Muscle of leg (tissue), 3 donors: ENCODE measurements at regions not wholly inside any gene's neighbourhood (a gene's known extent, or its start where the extent isn't known, plus 50 kb on each side); places are given as distances from the start of the nearest gene placed in this dataset.
A peak's percentile ranks its signal among the peaks of the same experiment; 100 is the strongest.

ENCODE experiments used
- DNase-seq: peaks from one replicate; pipeline ENCODE4 v3.0.0; 2013
- H3K27ac ChIP-seq: one replicate; pipeline ENCODE4 v1.5.1; 2013; ENCODE audit warnings: mild to moderate bottlenecking, low read length, control low read depth
- H3K27me3 ChIP-seq: one replicate; pipeline ENCODE4 v1.6.1; 2013; ENCODE audit warnings: low read length; ENCODE audit not compliant: control insufficient read depth, insufficient read depth
- H3K36me3 ChIP-seq: one replicate; pipeline ENCODE4 v1.6.1; 2013; ENCODE audit warnings: low read length; ENCODE audit not compliant: control insufficient read depth, insufficient read depth
- H3K4me1 ChIP-seq: one replicate; pipeline ENCODE4 v1.6.1; 2013; ENCODE audit warnings: low read length; ENCODE audit not compliant: control insufficient read depth, insufficient read depth
- H3K4me3 ChIP-seq: one replicate; pipeline ENCODE4 v1.5.1; 2013; ENCODE audit warnings: low read length, control low read depth
- H3K9me3 ChIP-seq: replicated peaks from 2 replicates; pipeline ENCODE4 v1.6.1; 2013; ENCODE audit warnings: low read depth, low read length; ENCODE audit not compliant: control insufficient read depth
- WGBS: methylation state at CpG from one replicate; pipeline ENCODE4 v1.1.5; 2013; ENCODE audit warnings: missing lambda C conversion rate; ENCODE audit not compliant: insufficient coverage; 5-methylcytosine and 5-hydroxymethylcytosine counted together

- DNase-seq: peak; percentile 82
- WGBS: 8% methylated on average over 2 of the region's 5 CpGs
- Histone ChIP-seq H3K27ac (peak overlapping the region; percentile 88), H3K27me3 (no peaks in the 10 kb centered on the region), H3K36me3 (no peaks in the 10 kb centered on the region), H3K4me3 (no peak overlapping the region), H3K9me3 (no peaks in the 10 kb centered on the region), H3K4me1 (peaks cover 53% of the 10 kb centered on the region)
Observed at GRCh38 chr13:40190641-40191100, 475.8 kb downstream of the FOXO1 start.

DNA sequence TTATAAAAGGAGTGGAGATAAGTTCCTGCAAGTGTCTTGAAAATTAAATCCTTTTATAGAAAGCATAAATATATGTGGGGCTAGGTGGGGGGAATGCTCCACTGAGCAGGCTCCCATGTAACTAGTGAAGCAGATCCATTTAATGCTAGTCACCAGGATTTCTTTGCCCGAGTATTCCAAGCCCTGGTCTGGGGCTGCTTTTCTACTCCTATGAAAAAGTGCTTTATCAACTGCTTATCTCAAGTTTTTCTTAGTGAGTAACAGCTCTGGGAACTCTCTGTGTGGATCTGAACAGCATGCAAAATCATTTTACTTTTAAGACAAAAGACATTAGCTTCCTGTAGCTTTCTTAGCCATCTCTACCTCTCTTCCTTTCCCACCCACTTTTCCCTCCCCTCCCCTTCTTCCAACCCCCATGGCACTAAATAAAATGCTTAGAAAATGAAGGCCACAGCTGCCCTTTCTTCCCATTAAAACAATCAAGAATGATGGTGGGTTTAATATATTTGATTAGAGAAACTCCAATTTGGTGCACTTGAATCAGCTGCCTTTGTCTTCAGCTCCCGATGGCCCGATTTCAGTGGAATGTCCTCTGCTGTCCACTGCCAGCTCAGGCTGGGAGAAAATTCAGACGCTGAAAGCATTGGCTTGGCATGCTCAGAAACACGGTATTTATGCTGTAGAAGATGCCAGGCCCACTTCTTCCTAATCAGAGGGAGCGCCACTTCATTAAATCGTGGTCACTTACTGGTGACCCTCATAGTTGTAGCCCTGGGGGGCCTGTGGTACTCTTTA lies 475.1 kb downstream of the FOXO1 start:
- Histone ChIP-seq H3K27me3 (no peaks in the 10 kb centered on the region), H3K36me3 (no peaks in the 10 kb centered on the region), H3K4me1 (peaks cover 53% of the 10 kb centered on the region), H3K4me3 (no peak overlapping the region), H3K9me3 (no peaks in the 10 kb centered on the region), H3K27ac (peak overlapping the region; percentile 88)
- 100% methylated on average over 1 of the region's 7 CpGs for WGBS
- peak; percentile 69 for DNase-seq

DNA sequence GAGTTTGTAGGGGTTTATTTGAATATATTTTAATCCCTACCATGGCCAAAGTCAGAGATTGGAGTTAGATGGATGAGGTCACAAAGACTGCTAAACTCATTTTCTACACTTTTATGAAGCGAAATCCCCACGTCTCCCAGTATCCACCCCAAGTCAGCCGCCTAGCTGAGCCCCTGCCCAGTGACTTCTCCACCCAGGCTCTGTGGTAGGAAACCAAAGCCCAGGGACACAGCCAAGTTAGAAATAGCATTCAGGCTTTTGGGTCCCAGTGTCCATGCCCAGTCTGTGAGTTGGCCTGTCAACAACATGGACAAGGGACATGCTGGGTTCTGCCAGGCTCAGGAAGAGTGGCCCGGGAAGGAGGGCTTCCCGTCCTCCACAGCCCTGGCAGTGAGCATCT lies 474.0 kb downstream of the FOXO1 start:
- Histone ChIP-seq H3K36me3 (no peaks in the 10 kb centered on the region), H3K27me3 (no peaks in the 10 kb centered on the region), H3K4me3 (no peak overlapping the region), H3K4me1 (peaks cover 53% of the 10 kb centered on the region), H3K27ac (peak overlapping the region; percentile 88), H3K9me3 (no peaks in the 10 kb centered on the region)
- 61% methylated on average over 4 of the region's 5 CpGs for WGBS
- DNase-seq: peak; percentile 62

DNA sequence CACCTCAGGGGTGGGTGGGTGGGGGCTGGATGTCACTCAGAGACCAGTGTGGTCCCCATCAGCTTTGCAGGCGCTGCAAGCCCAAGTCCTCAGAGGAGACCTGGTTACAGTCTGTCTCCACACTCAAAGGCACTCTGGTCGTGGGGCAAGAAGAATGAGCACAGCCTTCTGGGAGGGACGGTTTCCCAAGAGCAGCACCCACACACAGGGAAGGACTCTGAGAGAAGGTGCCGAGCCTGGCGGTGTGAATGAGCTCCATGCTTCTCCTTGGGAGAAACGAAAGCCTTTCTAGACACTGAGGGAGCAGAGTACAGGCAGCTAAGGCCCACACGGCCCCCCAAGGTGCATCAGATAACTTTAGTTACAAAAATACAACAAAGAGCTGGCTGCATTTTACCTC lies 473.6 kb downstream of the FOXO1 start:
- no peaks in the 10 kb centered on the region for H3K9me3 ChIP-seq
- H3K4me3 ChIP-seq: no peak overlapping the region
- DNase-seq: no peak
- no peaks in the 10 kb centered on the region for H3K36me3 ChIP-seq
- peaks cover 52% of the 10 kb centered on the region for H3K4me1 ChIP-seq
- H3K27me3 ChIP-seq: no peaks in the 10 kb centered on the region
- 37% methylated on average over 6 of the region's 7 CpGs for WGBS
- H3K27ac ChIP-seq: peak overlapping the region; percentile 88

- H3K4me3 ChIP-seq: no peak overlapping the region
Observed at GRCh38 chr13:40193286-40194223, 472.9 kb downstream of the FOXO1 start.

DNA sequence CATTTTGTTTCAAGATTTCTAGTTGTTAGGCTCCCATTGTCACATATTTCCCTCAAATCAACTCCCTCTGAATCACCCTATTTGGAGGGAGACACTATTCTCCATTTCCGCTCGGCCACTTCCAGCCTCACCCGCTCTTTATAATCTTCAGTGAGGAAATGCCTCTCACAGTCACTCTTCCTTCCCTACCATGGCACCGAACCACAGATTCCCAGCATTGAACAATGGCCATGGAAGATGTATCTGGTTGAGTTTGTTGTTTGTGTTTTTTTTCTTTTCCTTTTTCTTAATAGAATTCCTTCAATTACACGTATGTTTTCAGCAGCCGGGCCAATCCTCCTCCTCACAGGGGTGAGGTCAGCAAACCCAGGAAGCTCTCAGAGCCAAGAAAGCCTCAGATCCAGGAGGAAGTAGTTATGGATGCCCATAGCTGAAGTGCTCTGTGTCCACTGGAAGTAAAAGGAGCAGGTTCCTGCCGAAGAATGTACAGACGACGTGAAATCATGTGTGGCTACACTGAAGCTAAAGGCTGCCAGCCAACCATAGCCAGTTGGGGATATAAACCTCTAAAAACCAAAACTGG lies 472.1 kb downstream of the FOXO1 start:
- DNase-seq: peak; percentile 68
- Histone ChIP-seq H3K4me1 (peaks cover 50% of the 10 kb centered on the region), H3K27me3 (no peaks in the 10 kb centered on the region), H3K9me3 (no peaks in the 10 kb centered on the region), H3K27ac (peak overlapping the region; percentile 88), H3K4me3 (no peak overlapping the region), H3K36me3 (no peaks in the 10 kb centered on the region)
- 100% methylated on average over 1 of the region's 9 CpGs for WGBS

More at GRCh38 chr13:40193286-40194223, 472.9 kb downstream of the FOXO1 start:
- H3K9me3 ChIP-seq: no peaks in the 10 kb centered on the region
- 40% methylated on average over 7 of the region's 18 CpGs for WGBS
- H3K36me3 ChIP-seq: no peaks in the 10 kb centered on the region
- peak; percentile 97 for DNase-seq
- H3K27ac ChIP-seq: peak overlapping the region; percentile 88
- no peaks in the 10 kb centered on the region for H3K27me3 ChIP-seq
- peaks cover 50% of the 10 kb centered on the region for H3K4me1 ChIP-seq

DNA sequence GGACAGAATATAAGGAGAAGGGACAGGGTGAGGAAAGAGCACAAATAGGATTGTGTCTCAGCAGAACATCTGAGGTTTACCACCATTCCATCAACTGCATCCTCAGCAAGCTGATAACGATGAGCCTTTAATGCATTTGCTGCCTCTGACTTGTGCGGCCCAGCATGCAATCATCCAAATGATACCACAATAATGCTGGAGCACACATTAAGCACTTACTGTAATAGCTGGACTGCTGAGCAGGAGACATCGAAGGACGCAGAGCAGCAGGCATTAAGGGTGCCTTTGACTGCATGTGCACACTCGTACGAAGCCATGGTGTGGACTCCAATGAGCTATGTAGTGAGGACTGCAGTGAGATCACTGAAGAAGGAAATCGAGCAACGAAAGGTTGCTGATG lies 469.4 kb downstream of the FOXO1 start:
- Histone ChIP-seq H3K36me3 (no peaks in the 10 kb centered on the region), H3K27ac (no peak overlapping the region), H3K27me3 (no peaks in the 10 kb centered on the region), H3K9me3 (no peaks in the 10 kb centered on the region), H3K4me1 (peaks cover 25% of the 10 kb centered on the region), H3K4me3 (no peak overlapping the region)
- DNase-seq: no peak
- 83% methylated on average over 4 of the region's 8 CpGs for WGBS

DNA sequence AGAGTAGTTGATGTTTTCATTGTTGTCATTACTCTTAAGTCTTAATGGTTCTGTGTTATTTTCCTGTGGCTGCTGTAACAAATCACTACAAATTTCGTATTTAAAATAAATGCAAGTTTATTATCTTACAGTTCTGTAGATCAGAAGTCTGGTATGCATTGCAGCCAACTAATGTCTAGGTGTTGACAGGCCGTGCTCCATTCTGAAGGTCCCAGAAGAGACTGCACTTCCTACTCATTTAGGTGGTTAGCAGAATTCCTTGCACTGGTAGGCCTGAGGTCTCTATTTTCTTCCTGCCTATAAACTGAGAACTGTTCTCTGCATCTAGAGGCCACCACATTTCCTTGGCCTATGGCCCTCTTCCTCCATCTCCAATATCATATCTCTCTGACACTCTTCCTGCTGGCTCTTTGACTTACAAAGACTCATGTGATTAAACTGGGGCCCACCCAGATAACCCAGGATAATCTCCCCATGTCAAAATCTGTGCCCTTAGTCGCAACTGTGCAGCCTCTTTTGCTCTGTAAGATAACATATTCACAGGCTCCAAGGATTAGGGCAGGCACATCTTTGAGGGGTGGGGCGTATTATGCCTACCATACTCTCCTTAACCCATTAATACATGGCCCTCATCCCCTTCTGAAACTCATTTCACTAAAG lies 468.4 kb downstream of the FOXO1 start:
- H3K4me3 ChIP-seq: no peak overlapping the region
- no peak for DNase-seq
- no peaks in the 10 kb centered on the region for H3K27me3 ChIP-seq
- H3K36me3 ChIP-seq: no peaks in the 10 kb centered on the region
- H3K27ac ChIP-seq: no peak overlapping the region
- H3K4me1 ChIP-seq: peaks cover 17% of the 10 kb centered on the region
- 70% methylated on average over 3 of the region's 4 CpGs for WGBS
- no peaks in the 10 kb centered on the region for H3K9me3 ChIP-seq

DNA sequence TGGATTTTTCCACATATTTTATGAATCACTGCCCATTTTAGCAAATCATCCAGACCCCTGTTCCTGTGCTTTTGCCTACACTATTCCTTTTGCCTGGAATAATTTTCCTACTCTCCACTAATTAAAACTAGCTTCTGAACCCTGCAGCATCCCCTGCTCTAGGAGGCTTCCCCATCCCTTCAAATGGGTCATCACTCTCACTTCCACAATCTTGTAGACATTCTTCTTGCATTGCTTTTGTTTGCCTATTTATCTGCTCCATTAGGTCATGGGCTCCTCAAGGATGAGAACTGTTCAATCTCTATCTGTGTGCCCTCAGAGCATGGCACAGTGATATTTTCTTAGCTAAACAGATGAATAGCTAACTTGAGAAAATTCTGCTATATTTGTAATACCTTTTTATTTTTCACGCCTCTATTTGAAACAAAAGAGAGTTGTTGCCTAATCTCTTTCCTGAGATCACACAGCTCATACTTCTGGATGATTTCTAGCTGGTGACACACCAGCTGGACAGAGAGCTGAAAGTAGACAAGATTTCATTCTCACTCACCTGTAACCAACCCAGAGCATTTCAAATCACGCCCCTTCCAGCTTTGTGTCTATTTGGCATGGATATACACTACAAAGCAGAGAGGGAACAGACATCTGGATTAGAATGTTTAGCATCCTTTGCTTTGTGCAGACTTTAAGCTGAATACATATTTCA lies 466.0 kb downstream of the FOXO1 start:
- Histone ChIP-seq H3K4me3 (no peak overlapping the region), H3K36me3 (no peaks in the 10 kb centered on the region), H3K9me3 (peaks cover 3% of the 10 kb centered on the region), H3K27me3 (no peaks in the 10 kb centered on the region), H3K4me1 (no peaks in the 10 kb centered on the region), H3K27ac (no peak overlapping the region)
- DNase-seq: peak; percentile 33
- WGBS: 100% methylated on average over 1 of the region's 2 CpGs
